ENCODE measurements at regions not wholly inside any gene's neighbourhood (a gene's known extent, or its start where the extent isn't known, plus 50 kb on each side); places are given as distances from the start of the nearest gene placed in this dataset.

DNA sequence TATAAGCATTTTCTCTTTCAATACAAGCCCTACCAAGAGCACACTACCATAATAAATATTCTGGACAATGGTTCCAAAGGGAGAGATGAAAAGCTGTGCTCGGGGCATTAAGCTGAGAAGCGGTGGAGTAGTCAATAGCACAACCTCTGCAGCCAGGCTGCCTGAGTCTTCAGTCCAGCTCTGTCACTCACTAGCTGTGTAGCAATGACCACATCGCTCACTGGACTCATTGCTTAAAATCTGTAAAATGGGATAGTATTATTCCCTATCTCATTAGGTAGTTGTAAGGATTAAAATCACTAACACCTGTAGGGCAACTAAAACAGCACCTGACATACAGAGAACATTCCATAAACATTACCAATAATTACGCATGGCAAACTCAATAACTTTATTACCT lies 199.9 kb upstream of the KLF14 start:
- TF ChIP-seq TEAD1 (CRISPR knock-in tag; IDR thresholded peaks at IDR 0.05) (no peak), ATF3 (CRISPR knock-in tag; conservative IDR thresholded peaks at IDR 0.05) (no peak), TCF7 (CRISPR knock-in tag; IDR thresholded peaks at IDR 0.05; ENCODE audit: low read depth) (no peak), GRHL2 (CRISPR knock-in tag; IDR thresholded peaks at IDR 0.05; ENCODE audit: insufficient replicate concordance, severe bottlenecking) (no peak), PREB (CRISPR knock-in tag; IDR thresholded peaks at IDR 0.05; ENCODE audit: borderline replicate concordance) (no peak), MXD4 (CRISPR knock-in tag; IDR thresholded peaks at IDR 0.05; ENCODE audit: borderline replicate concordance) (no peak)
- TF ChIP-seq, protein P1, sequence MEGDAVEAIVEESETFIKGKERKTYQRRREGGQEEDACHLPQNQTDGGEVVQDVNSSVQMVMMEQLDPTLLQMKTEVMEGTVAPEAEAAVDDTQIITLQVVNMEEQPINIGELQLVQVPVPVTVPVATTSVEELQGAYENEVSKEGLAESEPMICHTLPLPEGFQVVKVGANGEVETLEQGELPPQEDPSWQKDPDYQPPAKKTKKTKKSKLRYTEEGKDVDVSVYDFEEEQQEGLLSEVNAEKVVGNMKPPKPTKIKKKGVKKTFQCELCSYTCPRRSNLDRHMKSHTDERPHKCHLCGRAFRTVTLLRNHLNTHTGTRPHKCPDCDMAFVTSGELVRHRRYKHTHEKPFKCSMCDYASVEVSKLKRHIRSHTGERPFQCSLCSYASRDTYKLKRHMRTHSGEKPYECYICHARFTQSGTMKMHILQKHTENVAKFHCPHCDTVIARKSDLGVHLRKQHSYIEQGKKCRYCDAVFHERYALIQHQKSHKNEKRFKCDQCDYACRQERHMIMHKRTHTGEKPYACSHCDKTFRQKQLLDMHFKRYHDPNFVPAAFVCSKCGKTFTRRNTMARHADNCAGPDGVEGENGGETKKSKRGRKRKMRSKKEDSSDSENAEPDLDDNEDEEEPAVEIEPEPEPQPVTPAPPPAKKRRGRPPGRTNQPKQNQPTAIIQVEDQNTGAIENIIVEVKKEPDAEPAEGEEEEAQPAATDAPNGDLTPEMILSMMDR (IDR thresholded peaks at IDR 0.05), result no peak
- TF ChIP-seq, protein P2, sequence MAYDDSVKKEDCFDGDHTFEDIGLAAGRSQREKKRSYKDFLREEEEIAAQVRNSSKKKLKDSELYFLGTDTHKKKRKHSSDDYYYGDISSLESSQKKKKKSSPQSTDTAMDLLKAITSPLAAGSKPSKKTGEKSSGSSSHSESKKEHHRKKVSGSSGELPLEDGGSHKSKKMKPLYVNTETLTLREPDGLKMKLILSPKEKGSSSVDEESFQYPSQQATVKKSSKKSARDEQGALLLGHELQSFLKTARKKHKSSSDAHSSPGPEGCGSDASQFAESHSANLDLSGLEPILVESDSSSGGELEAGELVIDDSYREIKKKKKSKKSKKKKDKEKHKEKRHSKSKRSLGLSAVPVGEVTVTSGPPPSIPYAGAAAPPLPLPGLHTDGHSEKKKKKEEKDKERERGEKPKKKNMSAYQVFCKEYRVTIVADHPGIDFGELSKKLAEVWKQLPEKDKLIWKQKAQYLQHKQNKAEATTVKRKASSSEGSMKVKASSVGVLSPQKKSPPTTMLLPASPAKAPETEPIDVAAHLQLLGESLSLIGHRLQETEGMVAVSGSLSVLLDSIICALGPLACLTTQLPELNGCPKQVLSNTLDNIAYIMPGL (CRISPR knock-in tag; IDR thresholded peaks at IDR 0.05), result no peak
- TF ChIP-seq, protein P3, sequence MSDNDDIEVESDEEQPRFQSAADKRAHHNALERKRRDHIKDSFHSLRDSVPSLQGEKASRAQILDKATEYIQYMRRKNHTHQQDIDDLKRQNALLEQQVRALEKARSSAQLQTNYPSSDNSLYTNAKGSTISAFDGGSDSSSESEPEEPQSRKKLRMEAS (CRISPR knock-in tag; IDR thresholded peaks at IDR 0.05), result no peak

Data from WTC11 (cell line).